GM19023 (cell line): ENCODE measurements at regions not wholly inside any gene's neighbourhood (a gene's known extent, or its start where the extent isn't known, plus 50 kb on each side); places are given as distances from the start of the nearest gene placed in this dataset.
A peak's percentile ranks its signal among the peaks of the same experiment; 100 is the strongest.

Experiments used
- ATAC-seq: cut with Tn5 transposase; IDR thresholded peaks from one replicate; pipeline ENCODE4 v1.9.1; 2021; ENCODE audit warnings: mild to moderate bottlenecking, moderate library complexity; ENCODE audit not compliant: unreplicated experiment

GRCh38 chr12:4108803-4109345 lies 164.7 kb upstream of the CCND2 start:
- no peak for ATAC-seq

GRCh38 chr12:4107911-4108697 lies 165.5 kb upstream of the CCND2 start:
- no peak for ATAC-seq

- ATAC-seq: peak; percentile 82
Observed at GRCh38 chr12:4107436-4107878, 166.1 kb upstream of the CCND2 start.

- ATAC-seq: no peak
Observed at GRCh38 chr12:4106621-4107020, 166.9 kb upstream of the CCND2 start.

GRCh38 chr12:4104722-4105244 lies 168.8 kb upstream of the CCND2 start:
- ATAC-seq: no peak

- ATAC-seq: no peak
Observed at GRCh38 chr12:4099276-4099675, 174.3 kb upstream of the CCND2 start.

- no peak for ATAC-seq
Observed at GRCh38 chr12:4091016-4091743, 182.4 kb upstream of the CCND2 start.

GRCh38 chr12:4089956-4090355 lies 183.6 kb upstream of the CCND2 start:
- no peak for ATAC-seq

- no peak for ATAC-seq
Observed at GRCh38 chr12:4089121-4089606, 184.4 kb upstream of the CCND2 start.

GRCh38 chr12:4088451-4088850 lies 185.1 kb upstream of the CCND2 start:
- no peak for ATAC-seq

GRCh38 chr12:4086481-4086880 lies 187.1 kb upstream of the CCND2 start:
- no peak for ATAC-seq

GRCh38 chr12:4084573-4084972 lies 189.0 kb upstream of the CCND2 start:
- ATAC-seq: no peak

- ATAC-seq: no peak
Observed at GRCh38 chr12:4082809-4083403, 190.7 kb upstream of the CCND2 start.

GRCh38 chr12:4080213-4080612 lies 193.3 kb upstream of the CCND2 start:
- no peak for ATAC-seq

GRCh38 chr12:4074129-4074528 lies 199.4 kb upstream of the CCND2 start:
- no peak for ATAC-seq

- no peak for ATAC-seq
Observed at GRCh38 chr12:4069670-4070010, 196.4 kb upstream of the PARP11 start.

- no peak for ATAC-seq
Observed at GRCh38 chr12:4068981-4069669, 195.9 kb upstream of the PARP11 start.

- no peak for ATAC-seq
Observed at GRCh38 chr12:4064008-4064407, 190.8 kb upstream of the PARP11 start.

GRCh38 chr12:4059898-4060568 lies 186.8 kb upstream of the PARP11 start:
- no peak for ATAC-seq
